ENCODE measurements at regions not wholly inside any gene's neighbourhood (a gene's known extent, or its start where the extent isn't known, plus 50 kb on each side); places are given as distances from the start of the nearest gene placed in this dataset.

DNA sequence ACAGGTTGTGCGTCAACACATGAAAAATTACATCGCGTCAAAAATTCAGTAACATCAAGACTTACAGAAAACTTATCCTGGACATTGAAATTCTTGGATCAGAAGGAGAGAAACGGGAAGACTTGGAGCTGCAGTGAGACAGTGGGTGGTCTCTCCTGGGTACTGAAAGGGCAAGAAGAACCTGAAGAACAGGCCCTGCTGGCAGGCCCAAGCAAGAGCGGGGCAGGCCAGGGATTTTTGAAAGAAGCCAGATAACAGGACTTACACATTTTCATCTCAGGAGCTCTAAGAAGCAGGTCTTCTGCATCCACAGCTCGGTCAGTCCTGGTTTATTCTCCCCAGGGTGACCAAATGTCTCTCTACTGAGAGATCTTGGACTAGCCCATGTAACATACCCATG, 466.5 kb upstream of the SOX5 start:
- BruUV-seq (replicated peaks) = no TSS peak
- no peaks in the 10 kb centered on the region for H3K36me3 ChIP-seq (ENCODE audit: control insufficient read depth, insufficient read depth, low read length)
- intact Hi-C loops (cut with micrococcal nuclease; ENCODE audit: unreplicated experiment) (no loop called here), in situ Hi-C loops (cut with HindIII; ENCODE audit: low pct_unique_long_range_greater_than_20kb, low sequenced_read_pairs) (no loop called here)
- ATAC-seq = no peak
- no peak overlapping the region for H3K4me3 ChIP-seq (ENCODE audit: low read depth in 2 of 2, low read length in 2 of 2)
- no peaks in the 10 kb centered on the region for H3K9me3 ChIP-seq (ENCODE audit: control insufficient read depth, insufficient read depth, low read depth, low read length)
- TF ChIP-seq TCF7L2 (IDR thresholded peaks at IDR 0.05; ENCODE audit: low read depth, low read length) = no peak
- TF ChIP-seq, protein P1, sequence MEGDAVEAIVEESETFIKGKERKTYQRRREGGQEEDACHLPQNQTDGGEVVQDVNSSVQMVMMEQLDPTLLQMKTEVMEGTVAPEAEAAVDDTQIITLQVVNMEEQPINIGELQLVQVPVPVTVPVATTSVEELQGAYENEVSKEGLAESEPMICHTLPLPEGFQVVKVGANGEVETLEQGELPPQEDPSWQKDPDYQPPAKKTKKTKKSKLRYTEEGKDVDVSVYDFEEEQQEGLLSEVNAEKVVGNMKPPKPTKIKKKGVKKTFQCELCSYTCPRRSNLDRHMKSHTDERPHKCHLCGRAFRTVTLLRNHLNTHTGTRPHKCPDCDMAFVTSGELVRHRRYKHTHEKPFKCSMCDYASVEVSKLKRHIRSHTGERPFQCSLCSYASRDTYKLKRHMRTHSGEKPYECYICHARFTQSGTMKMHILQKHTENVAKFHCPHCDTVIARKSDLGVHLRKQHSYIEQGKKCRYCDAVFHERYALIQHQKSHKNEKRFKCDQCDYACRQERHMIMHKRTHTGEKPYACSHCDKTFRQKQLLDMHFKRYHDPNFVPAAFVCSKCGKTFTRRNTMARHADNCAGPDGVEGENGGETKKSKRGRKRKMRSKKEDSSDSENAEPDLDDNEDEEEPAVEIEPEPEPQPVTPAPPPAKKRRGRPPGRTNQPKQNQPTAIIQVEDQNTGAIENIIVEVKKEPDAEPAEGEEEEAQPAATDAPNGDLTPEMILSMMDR (IDR thresholded peaks at IDR 0.05) = no peak
- ChIA-PET POLR2A (no interaction called here), CTCF (no interaction called here)
- H3K27me3 ChIP-seq (ENCODE audit: control insufficient read depth, insufficient read depth, low read length) = no peaks in the 10 kb centered on the region
- H3K4me1 ChIP-seq (ENCODE audit: control insufficient read depth, insufficient read depth, low read length) = no peaks in the 10 kb centered on the region
- DNase-seq (ENCODE audit: low read depth, low spot score) = no peak
- no peak overlapping the region for H3K27ac ChIP-seq (ENCODE audit: low read length)

DNA sequence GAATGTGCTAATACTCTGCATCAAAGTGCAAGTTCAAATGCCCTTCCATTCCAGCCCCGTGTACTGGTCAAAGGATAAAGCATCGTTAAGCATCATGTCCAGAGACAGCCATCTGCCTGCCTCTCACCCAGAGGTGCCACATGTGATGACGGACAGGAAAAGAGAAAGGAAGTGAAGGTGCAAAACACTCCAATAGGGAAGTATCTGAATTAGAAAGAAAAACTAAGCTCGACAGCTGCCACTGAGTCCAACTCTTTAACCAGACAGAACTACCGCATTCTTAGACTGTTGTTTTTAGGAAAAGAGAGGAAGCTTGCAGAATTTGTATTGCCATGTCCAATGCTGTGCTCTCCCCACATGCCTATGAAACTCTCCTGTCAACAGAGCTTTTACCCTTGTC, 465.0 kb upstream of the SOX5 start:
- H3K9me3 ChIP-seq (ENCODE audit: control insufficient read depth, insufficient read depth, low read depth, low read length) = no peaks in the 10 kb centered on the region
- POLR2A ChIA-PET = no interaction called here
- ATAC-seq = no peak
- no peak for DNase-seq (ENCODE audit: low read depth, low spot score)
- H3K4me3 ChIP-seq (ENCODE audit: low read depth in 2 of 2, low read length in 2 of 2) = no peak overlapping the region
- H3K36me3 ChIP-seq (ENCODE audit: control insufficient read depth, insufficient read depth, low read length) = no peaks in the 10 kb centered on the region
- TF ChIP-seq SIN3A (IDR thresholded peaks at IDR 0.05; ENCODE audit: borderline replicate concordance, insufficient read depth, low read depth, low read length) = no peak
- TF ChIP-seq, protein P1 (IDR thresholded peaks at IDR 0.05) = no peak
- no TSS peak for BruUV-seq (replicated peaks)
- no peaks in the 10 kb centered on the region for H3K27me3 ChIP-seq (ENCODE audit: control insufficient read depth, insufficient read depth, low read length)
- no peak overlapping the region for H3K27ac ChIP-seq (ENCODE audit: low read length)
- CTCF ChIA-PET = no interaction called here
- intact Hi-C loops (cut with micrococcal nuclease; ENCODE audit: unreplicated experiment) = no loop called here
- in situ Hi-C loops (cut with HindIII; ENCODE audit: low pct_unique_long_range_greater_than_20kb, low sequenced_read_pairs) = no loop called here
- no peaks in the 10 kb centered on the region for H3K4me1 ChIP-seq (ENCODE audit: control insufficient read depth, insufficient read depth, low read length)

DNA sequence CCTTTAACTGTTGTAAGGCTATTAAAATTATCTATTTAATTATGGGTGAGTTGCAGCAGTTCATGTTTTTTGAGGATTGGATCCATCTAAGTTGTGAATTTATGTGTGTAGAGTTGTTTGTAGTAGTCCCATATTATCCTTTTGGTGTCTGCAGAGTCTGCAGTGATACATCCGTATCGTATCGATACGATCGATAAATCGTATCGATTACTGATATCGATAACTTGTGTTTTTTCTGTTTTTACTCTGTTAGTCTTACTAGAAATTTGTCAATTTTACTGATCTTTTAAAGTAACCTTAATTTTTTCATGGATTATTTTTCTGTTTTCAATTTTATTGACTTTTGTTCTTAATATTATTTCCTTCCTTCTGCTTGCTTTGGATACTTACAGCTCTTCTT, 462.5 kb upstream of the SOX5 start:
- DNase-seq (ENCODE audit: low read depth, low spot score) = no peak
- Histone ChIP-seq H3K27ac (ENCODE audit: low read length) (no peak overlapping the region), H3K4me1 (ENCODE audit: control insufficient read depth, insufficient read depth, low read length) (no peaks in the 10 kb centered on the region), H3K27me3 (ENCODE audit: control insufficient read depth, insufficient read depth, low read length) (no peaks in the 10 kb centered on the region), H3K36me3 (ENCODE audit: control insufficient read depth, insufficient read depth, low read length) (no peaks in the 10 kb centered on the region), H3K9me3 (ENCODE audit: control insufficient read depth, insufficient read depth, low read depth, low read length) (no peaks in the 10 kb centered on the region), H3K4me3 (ENCODE audit: low read depth in 2 of 2, low read length in 2 of 2) (no peak overlapping the region)
- intact Hi-C loops (cut with micrococcal nuclease; ENCODE audit: unreplicated experiment) = no loop called here
- in situ Hi-C loops (cut with HindIII; ENCODE audit: low pct_unique_long_range_greater_than_20kb, low sequenced_read_pairs) = no loop called here
- no peak for ATAC-seq
- BruUV-seq (replicated peaks) = no TSS peak
- ChIA-PET CTCF (no interaction called here), POLR2A (no interaction called here)
- TF ChIP-seq SIN3A (IDR thresholded peaks at IDR 0.05; ENCODE audit: borderline replicate concordance, insufficient read depth, low read depth, low read length) (no peak), POLR2AphosphoS5 (IDR thresholded peaks at IDR 0.05; ENCODE audit: low read depth, low read length) (no peak), TCF7L2 (IDR thresholded peaks at IDR 0.05; ENCODE audit: low read depth, low read length) (no peak)
- TF ChIP-seq, protein P2, sequence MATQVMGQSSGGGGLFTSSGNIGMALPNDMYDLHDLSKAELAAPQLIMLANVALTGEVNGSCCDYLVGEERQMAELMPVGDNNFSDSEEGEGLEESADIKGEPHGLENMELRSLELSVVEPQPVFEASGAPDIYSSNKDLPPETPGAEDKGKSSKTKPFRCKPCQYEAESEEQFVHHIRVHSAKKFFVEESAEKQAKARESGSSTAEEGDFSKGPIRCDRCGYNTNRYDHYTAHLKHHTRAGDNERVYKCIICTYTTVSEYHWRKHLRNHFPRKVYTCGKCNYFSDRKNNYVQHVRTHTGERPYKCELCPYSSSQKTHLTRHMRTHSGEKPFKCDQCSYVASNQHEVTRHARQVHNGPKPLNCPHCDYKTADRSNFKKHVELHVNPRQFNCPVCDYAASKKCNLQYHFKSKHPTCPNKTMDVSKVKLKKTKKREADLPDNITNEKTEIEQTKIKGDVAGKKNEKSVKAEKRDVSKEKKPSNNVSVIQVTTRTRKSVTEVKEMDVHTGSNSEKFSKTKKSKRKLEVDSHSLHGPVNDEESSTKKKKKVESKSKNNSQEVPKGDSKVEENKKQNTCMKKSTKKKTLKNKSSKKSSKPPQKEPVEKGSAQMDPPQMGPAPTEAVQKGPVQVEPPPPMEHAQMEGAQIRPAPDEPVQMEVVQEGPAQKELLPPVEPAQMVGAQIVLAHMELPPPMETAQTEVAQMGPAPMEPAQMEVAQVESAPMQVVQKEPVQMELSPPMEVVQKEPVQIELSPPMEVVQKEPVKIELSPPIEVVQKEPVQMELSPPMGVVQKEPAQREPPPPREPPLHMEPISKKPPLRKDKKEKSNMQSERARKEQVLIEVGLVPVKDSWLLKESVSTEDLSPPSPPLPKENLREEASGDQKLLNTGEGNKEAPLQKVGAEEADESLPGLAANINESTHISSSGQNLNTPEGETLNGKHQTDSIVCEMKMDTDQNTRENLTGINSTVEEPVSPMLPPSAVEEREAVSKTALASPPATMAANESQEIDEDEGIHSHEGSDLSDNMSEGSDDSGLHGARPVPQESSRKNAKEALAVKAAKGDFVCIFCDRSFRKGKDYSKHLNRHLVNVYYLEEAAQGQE (IDR thresholded peaks at IDR 0.05; ENCODE audit: insufficient read depth in 1 of 2, low read depth in 2 of 2, low read length in 1 of 2) = no peak
- TF ChIP-seq, protein P1 (IDR thresholded peaks at IDR 0.05) = no peak

Measured in Panc1 (cell line).